ENCODE measurements at regions not wholly inside any gene's neighbourhood (a gene's known extent, or its start where the extent isn't known, plus 50 kb on each side); places are given as distances from the start of the nearest gene placed in this dataset.
"Not testable (repeated sequence)": the region's sequence is repeated elsewhere in the genome, so short reads cannot be mapped to it uniquely, and the experiment has no call there.

DNA sequence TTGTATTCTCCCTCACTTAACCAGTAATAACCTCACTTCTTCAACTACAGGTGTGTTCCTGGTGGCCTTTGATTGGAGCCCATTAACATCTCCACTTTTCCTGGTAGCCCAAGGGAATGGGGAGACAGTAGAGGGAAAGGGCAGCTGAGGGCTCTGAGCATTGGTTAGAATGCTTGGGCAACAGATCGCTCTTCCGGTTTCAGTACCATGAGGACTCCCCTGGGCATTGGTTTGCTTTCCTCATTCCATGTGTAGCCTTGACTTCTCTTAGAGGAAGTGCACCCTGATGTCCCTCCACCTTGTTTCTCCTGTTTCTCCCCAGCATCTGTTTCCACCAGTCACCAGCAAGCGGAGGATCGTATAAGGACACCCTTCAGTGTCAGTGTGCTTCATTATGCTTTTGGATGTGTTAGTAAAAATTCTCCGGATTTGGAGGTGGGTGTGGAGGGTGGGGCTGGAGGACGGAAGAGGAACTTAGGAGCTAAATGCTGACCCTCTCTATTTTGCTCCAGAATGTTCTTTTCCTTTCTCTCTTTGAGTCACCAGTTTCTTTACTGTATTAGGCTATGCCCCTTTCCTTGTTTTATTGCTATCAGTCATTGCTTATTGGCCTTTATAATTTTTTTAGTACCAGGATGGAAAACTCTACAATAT is 50.6 kb upstream of the ZNG1B start:
- not testable (repeated sequence) for H3K27ac Mint-ChIP-seq (ENCODE audit: unreplicated experiment); H3K36me3 Mint-ChIP-seq (ENCODE audit: unreplicated experiment); H3K9me3 Mint-ChIP-seq (ENCODE audit: unreplicated experiment); H3K27me3 Mint-ChIP-seq (ENCODE audit: unreplicated experiment); DNase-seq; H3K4me3 Mint-ChIP-seq (ENCODE audit: unreplicated experiment); H3K4me1 Mint-ChIP-seq (ENCODE audit: low read depth, unreplicated experiment)

- H3K27ac Mint-ChIP-seq (ENCODE audit: unreplicated experiment); H3K9me3 Mint-ChIP-seq (ENCODE audit: unreplicated experiment); DNase-seq; H3K4me3 Mint-ChIP-seq (ENCODE audit: unreplicated experiment); H3K36me3 Mint-ChIP-seq (ENCODE audit: unreplicated experiment); H3K27me3 Mint-ChIP-seq (ENCODE audit: unreplicated experiment); H3K4me1 Mint-ChIP-seq (ENCODE audit: low read depth, unreplicated experiment): not testable (repeated sequence)
Observed at GRCh38 chr2:113379621-113380020, 57.9 kb upstream of the ZNG1B start.

DNA sequence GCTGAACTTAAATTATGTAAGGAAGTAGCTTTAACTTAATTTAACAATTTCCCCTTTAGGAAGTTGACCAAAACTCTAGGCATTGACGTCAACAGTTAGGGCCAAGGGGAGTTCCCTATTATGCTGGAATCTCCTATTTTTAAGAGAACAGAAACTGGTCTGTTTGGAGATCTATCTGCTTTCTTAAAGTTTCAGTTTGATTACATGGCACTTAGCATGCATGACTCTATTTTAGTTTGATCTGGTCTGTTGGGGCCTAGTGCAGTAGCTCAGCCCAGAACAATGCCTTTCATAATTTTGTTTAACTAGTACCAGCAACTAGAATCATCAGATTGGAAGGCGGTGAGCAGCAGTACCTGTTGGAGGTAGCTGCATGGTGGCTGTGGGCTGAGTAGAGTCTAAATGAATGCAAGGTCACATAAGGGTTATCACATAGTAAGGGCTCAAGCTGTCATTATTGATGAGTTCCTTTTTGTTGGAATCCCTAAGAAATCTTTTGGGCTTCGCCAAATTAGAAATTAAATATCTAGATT is 60.5 kb upstream of the ZNG1B start:
- Mint-ChIP-seq H3K4me3 (ENCODE audit: unreplicated experiment) (no peak overlapping the region), H3K27ac (ENCODE audit: unreplicated experiment) (no peak overlapping the region), H3K4me1 (ENCODE audit: low read depth, unreplicated experiment) (no peaks in the 10 kb centered on the region), H3K9me3 (ENCODE audit: unreplicated experiment) (no peaks in the 10 kb centered on the region), H3K36me3 (ENCODE audit: unreplicated experiment) (no peaks in the 10 kb centered on the region), H3K27me3 (ENCODE audit: unreplicated experiment) (no peaks in the 10 kb centered on the region)
- no peak for DNase-seq
- TF ChIP-seq CTCF (IDR thresholded peaks at IDR 0.05; ENCODE audit: partially characterized antibody, unreplicated experiment), result no peak

DNA sequence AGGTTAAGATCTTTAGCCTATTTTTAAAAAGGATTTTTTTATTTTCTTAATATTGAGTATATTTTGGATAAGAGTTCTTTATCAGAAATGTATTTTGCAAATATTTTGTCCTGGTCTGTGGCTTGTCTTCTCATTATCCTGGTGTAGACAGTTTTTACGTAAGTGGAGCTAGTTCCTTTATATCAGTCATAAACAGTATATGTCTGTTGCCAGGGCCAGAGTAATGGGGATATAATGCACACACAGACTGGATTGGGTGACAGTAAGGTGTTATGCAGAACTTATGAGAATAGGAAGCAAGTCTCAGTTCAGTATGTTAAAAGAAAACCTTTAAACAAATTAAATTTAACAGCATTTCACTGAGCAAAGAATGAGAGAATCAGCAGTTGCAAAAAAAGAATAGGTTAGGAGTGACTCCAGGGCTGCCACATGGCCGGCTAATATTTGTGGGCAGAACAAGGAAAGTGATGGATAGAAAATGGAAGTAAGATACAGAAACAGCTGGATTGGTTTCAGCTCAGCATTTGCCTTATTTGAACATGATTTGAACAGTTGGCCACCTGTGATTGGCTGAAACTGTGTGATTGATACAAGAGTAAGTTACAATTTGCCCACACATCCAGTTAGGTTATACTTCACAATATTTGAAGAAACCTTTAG is 61.1 kb upstream of the ZNG1B start:
- H3K9me3 Mint-ChIP-seq (ENCODE audit: unreplicated experiment), result no peaks in the 10 kb centered on the region
- TF ChIP-seq CTCF (IDR thresholded peaks at IDR 0.05; ENCODE audit: partially characterized antibody, unreplicated experiment), result no peak
- H3K27me3 Mint-ChIP-seq (ENCODE audit: unreplicated experiment), result no peaks in the 10 kb centered on the region
- H3K4me1 Mint-ChIP-seq (ENCODE audit: low read depth, unreplicated experiment), result no peaks in the 10 kb centered on the region
- no peak overlapping the region for H3K27ac Mint-ChIP-seq (ENCODE audit: unreplicated experiment)
- no peaks in the 10 kb centered on the region for H3K36me3 Mint-ChIP-seq (ENCODE audit: unreplicated experiment)
- no peak for DNase-seq
- H3K4me3 Mint-ChIP-seq (ENCODE audit: unreplicated experiment), result no peak overlapping the region

DNA sequence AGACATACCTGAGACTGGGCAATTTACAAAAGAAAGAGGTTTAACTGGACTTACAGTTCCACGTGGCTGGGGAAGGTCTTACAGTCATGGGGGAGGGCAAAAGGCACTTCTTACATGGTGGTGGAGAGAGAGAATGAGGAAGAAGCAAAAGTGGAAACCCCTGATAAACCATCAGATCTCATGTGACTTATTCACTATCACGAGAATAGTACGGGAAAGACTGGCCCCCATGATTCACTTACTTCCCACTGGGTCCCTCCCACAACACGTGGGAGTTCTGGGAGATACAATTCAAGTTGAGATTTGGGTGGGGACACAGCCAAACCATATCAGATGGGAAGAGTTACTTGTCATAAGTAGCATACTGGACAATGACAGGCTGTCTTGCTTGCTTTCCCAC is 62.6 kb upstream of the ZNG1B start:
- H3K36me3 Mint-ChIP-seq (ENCODE audit: unreplicated experiment); H3K27ac Mint-ChIP-seq (ENCODE audit: unreplicated experiment); H3K4me1 Mint-ChIP-seq (ENCODE audit: low read depth, unreplicated experiment); H3K27me3 Mint-ChIP-seq (ENCODE audit: unreplicated experiment); DNase-seq; H3K9me3 Mint-ChIP-seq (ENCODE audit: unreplicated experiment); H3K4me3 Mint-ChIP-seq (ENCODE audit: unreplicated experiment): not testable (repeated sequence)

- not testable (repeated sequence) for H3K4me1 Mint-ChIP-seq (ENCODE audit: low read depth, unreplicated experiment); H3K27ac Mint-ChIP-seq (ENCODE audit: unreplicated experiment); H3K36me3 Mint-ChIP-seq (ENCODE audit: unreplicated experiment); H3K9me3 Mint-ChIP-seq (ENCODE audit: unreplicated experiment); H3K27me3 Mint-ChIP-seq (ENCODE audit: unreplicated experiment); DNase-seq; H3K4me3 Mint-ChIP-seq (ENCODE audit: unreplicated experiment)
Observed at GRCh38 chr2:113372258-113372834, 65.1 kb upstream of the ZNG1B start.

Data from glutamatergic neuron (in vitro differentiated cells).